Uterus (tissue), 3 donors: ENCODE measurements at regions not wholly inside any gene's neighbourhood (a gene's known extent, or its start where the extent isn't known, plus 50 kb on each side); places are given as distances from the start of the nearest gene placed in this dataset.

Source experiments
- DNase-seq, 2 donors: peaks; one replicate each; pipeline ENCODE4 v3.0.0-alpha.2; 2019 to 2020
- H3K27ac ChIP-seq, 2 donors: fragments of 200-600 bp; sonication (generic); 1 replicate in 1 of 2; 2 replicates in 1 of 2; pipeline ENCODE4 v1.5.1; 2016 to 2018
- H3K27me3 ChIP-seq, 2 donors: fragments of 200-600 bp; sonication (generic); one replicate each; pipeline ENCODE4 v1.5.1; 2018 to 2019; ENCODE audit warnings: control low read depth in 1 of 2
- H3K36me3 ChIP-seq, 2 donors: fragments of 200-600 bp; sonication (generic); one replicate each; pipeline ENCODE4 v1.5.1; 2019; ENCODE audit warnings: control low read depth in 1 of 2
- H3K4me1 ChIP-seq, 2 donors: fragments of 200-600 bp; sonication (generic); one replicate each; pipeline ENCODE4 v1.5.1; 2018 to 2019; ENCODE audit warnings: control low read depth in 1 of 2
- H3K4me3 ChIP-seq, 2 donors: fragments of 200-600 bp; sonication (generic); 1 replicate in 1 of 2; 2 replicates in 1 of 2; pipeline ENCODE4 v1.5.1; 2018 to 2019; ENCODE audit warnings: mild to moderate bottlenecking in 1 of 2
- H3K9me3 ChIP-seq, 2 donors: fragments of 200-600 bp; sonication (generic); one replicate each; pipeline ENCODE4 v1.5.1; 2019; ENCODE audit warnings: control low read depth in 1 of 2
- POLR2A ChIP-seq, 2 donors: fragments of 450-650 bp; IDR thresholded peaks; one replicate each; pipeline ENCODE4 v1.6.1; 2016; ENCODE audit warnings: antibody characterized with exemption in 2 of 2, mild to moderate bottlenecking in 1 of 2, moderate library complexity in 1 of 2
- intact Hi-C: fragments of 100-400 bp; cut with DNase I; formaldehyde crosslinking; loops from one replicate; pipeline ENCODE4 v1.15.1; 2023; ENCODE audit warnings: low total_unique reads
- TF ChIP-seq, protein P1 (sequence below), 4 experiments: fragments of 200-600 bp in 2 of 4; fragments of 450-650 bp in 2 of 4; sonication (generic) in 2 of 4; IDR thresholded peaks; one replicate each; pipeline ENCODE4 v1.5.1; 2016 to 2019; ENCODE audit warnings: antibody characterized with exemption in 4 of 4, mild to moderate bottlenecking in 2 of 4, moderate library complexity in 1 of 4
- donor health status: DM: yes; HTN: yes; CAD: no.

DNA sequence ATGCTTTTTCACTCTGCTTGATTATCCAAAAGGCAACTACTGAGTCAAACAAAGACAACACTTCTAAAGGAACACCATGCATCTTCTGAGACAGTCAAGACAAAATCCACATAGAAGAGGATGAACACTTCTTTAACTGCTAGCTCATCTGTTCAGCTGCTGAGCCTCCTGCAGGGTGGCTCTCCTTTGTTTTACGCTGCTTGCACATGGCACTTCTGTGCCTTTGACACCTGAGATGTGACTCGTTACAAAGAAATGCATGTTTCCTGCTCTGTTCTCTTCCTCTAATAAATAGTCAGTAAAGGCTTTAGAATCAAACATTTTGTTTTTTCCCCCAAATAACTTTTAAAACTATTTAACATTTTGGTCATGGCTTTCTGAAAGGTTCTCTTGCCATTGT lies 1129.4 kb downstream of the TDRD15 start:
- no peak for DNase-seq
- H3K27ac ChIP-seq = no peak overlapping the region
- intact Hi-C loops = no loop called here
- no peaks in the 10 kb centered on the region for H3K27me3 ChIP-seq
- no peaks in the 10 kb centered on the region for H3K9me3 ChIP-seq
- H3K4me1 ChIP-seq = no peaks in the 10 kb centered on the region
- no peak for TF ChIP-seq POLR2A (IDR thresholded peaks at IDR 0.05)
- TF ChIP-seq, protein P1, sequence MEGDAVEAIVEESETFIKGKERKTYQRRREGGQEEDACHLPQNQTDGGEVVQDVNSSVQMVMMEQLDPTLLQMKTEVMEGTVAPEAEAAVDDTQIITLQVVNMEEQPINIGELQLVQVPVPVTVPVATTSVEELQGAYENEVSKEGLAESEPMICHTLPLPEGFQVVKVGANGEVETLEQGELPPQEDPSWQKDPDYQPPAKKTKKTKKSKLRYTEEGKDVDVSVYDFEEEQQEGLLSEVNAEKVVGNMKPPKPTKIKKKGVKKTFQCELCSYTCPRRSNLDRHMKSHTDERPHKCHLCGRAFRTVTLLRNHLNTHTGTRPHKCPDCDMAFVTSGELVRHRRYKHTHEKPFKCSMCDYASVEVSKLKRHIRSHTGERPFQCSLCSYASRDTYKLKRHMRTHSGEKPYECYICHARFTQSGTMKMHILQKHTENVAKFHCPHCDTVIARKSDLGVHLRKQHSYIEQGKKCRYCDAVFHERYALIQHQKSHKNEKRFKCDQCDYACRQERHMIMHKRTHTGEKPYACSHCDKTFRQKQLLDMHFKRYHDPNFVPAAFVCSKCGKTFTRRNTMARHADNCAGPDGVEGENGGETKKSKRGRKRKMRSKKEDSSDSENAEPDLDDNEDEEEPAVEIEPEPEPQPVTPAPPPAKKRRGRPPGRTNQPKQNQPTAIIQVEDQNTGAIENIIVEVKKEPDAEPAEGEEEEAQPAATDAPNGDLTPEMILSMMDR (IDR thresholded peaks at IDR 0.05) = no peak
- no peaks in the 10 kb centered on the region for H3K36me3 ChIP-seq
- no peak overlapping the region for H3K4me3 ChIP-seq

DNA sequence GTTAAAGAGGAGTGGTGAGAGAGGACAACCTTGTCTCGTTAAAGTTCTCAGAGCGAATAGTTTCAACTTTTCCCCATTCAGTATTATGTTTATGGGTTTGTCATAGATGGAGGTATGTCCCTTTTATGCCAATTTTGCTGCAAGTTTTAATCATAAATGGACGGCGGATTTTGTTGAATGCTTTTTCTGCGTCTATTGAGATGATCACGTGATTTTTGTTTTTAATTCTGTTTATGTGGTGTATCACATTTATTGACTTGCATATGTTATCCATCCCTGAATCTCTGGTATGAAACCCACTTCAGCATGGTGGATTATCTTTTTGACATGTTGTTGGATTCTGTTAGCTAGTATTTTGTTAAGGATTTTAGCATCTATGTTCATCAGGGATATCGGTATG lies 1123.8 kb upstream of the KLHL29 start:
- Histone ChIP-seq H3K4me1 (no peaks in the 10 kb centered on the region), H3K27me3 (no peaks in the 10 kb centered on the region), H3K27ac (no peak overlapping the region), H3K4me3 (no peak overlapping the region), H3K36me3 (no peaks in the 10 kb centered on the region), H3K9me3 (no peaks in the 10 kb centered on the region)
- no peak for DNase-seq
- intact Hi-C loops = no loop called here
- no peak for TF ChIP-seq POLR2A (IDR thresholded peaks at IDR 0.05)
- TF ChIP-seq, protein P1 (IDR thresholded peaks at IDR 0.05) = no peak

DNA sequence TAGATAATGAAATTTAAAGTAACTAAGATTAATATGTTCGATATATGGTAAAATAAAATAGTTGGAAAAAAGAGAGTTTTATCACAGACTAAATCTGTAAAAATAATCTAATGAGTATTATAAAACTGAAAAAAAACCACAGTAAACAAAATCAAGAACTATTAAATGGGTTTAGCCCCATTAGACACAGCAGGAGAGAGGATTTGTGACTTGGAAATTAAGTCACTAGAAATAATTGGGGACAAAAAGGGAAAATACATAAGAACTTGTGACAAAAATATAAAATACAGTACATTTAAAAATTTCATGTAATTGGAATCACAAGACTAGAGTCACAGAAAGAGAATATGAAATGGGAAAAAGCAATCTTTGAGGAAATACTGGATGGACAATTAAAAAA lies 1114.6 kb upstream of the KLHL29 start:
- Histone ChIP-seq H3K4me3 (no peak overlapping the region), H3K9me3 (no peaks in the 10 kb centered on the region), H3K4me1 (no peaks in the 10 kb centered on the region), H3K27me3 (no peaks in the 10 kb centered on the region), H3K27ac (no peak overlapping the region), H3K36me3 (no peaks in the 10 kb centered on the region)
- DNase-seq = no peak
- no peak for TF ChIP-seq POLR2A (IDR thresholded peaks at IDR 0.05)
- TF ChIP-seq, protein P1 (IDR thresholded peaks at IDR 0.05) = no peak
- intact Hi-C loops = no loop called here

DNA sequence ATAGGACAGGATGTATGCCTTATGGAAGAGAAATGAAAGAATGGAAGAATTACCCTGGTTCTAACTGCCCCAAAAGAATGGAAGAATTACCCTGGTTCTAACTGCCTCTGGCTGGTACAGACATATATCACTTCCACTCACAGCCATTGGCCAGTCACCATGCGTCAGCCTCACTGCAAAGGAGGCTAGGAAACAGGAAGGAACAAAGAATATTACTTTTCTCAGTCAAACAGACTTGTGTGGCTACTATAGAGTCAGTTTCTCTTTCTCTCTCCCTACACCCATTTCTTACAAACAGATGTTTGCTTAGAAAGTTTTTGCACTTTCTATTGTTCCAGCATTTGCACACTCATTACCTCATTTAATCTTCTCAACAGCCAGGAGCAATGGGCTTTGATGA lies 1111.1 kb upstream of the KLHL29 start:
- DNase-seq = no peak
- Histone ChIP-seq H3K4me1 (no peaks in the 10 kb centered on the region), H3K4me3 (no peak overlapping the region), H3K9me3 (no peaks in the 10 kb centered on the region), H3K27me3 (no peaks in the 10 kb centered on the region), H3K27ac (no peak overlapping the region), H3K36me3 (no peaks in the 10 kb centered on the region)
- TF ChIP-seq, protein P1 (IDR thresholded peaks at IDR 0.05) = no peak
- TF ChIP-seq POLR2A (IDR thresholded peaks at IDR 0.05) = no peak
- intact Hi-C loops = no loop called here

DNA sequence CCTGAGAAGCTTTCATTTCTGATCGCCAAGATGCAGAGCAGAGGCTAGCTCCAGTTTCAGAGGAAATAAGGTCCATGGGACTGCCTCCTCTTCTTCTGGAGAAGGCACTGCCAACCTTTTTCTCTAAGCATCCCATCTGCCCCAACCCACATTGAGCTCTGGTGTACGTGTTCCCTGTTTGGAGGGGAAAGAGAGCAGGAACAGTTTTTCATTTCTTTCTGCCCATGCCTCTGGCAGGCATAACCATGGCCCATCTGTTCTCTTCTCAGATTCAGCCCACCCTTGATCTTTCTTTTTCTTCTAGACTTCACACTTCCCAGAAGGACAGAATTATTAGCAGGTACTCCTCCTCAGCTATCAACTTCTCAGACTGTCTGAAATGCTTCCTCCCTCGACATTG lies 1110.3 kb upstream of the KLHL29 start:
- Histone ChIP-seq H3K27ac (no peak overlapping the region), H3K36me3 (no peaks in the 10 kb centered on the region), H3K27me3 (no peaks in the 10 kb centered on the region), H3K9me3 (no peaks in the 10 kb centered on the region), H3K4me1 (no peaks in the 10 kb centered on the region), H3K4me3 (no peak overlapping the region)
- intact Hi-C loops = no loop called here
- TF ChIP-seq POLR2A (IDR thresholded peaks at IDR 0.05) = no peak
- TF ChIP-seq, protein P1 (IDR thresholded peaks at IDR 0.05) = no peak
- no peak for DNase-seq
